ENCODE measurements at regions not wholly inside any gene's neighbourhood (a gene's known extent, or its start where the extent isn't known, plus 50 kb on each side); places are given as distances from the start of the nearest gene placed in this dataset.

- no TSS peak for BruUV-seq (replicated peaks)
Observed at GRCh38 chr2:45337481-45337880, 273.6 kb downstream of the SRBD1 start.

GRCh38 chr2:45334205-45334604, 276.9 kb downstream of the SRBD1 start:
- BruUV-seq (replicated peaks), result no TSS peak
- Histone ChIP-seq H3K9me3 (ENCODE audit: low read depth, low read length, poor library complexity, severe bottlenecking) (no peaks in the 10 kb centered on the region), H3K27ac (ENCODE audit: low read depth, low read length, poor library complexity, severe bottlenecking) (no peak overlapping the region), H3K27me3 (replicated peaks; ENCODE audit: insufficient read depth, low read depth, low read length, poor library complexity) (no peaks in the 10 kb centered on the region), H3K4me1 (ENCODE audit: insufficient read depth, low read length, poor library complexity, severe bottlenecking) (no peaks in the 10 kb centered on the region), H3K36me3 (ENCODE audit: insufficient read depth, low read length, poor library complexity, severe bottlenecking) (no peaks in the 10 kb centered on the region), H3K4me3 (ENCODE audit: low read depth, low read length, poor library complexity, severe bottlenecking) (no peak overlapping the region)
- intact Hi-C loops (cut with micrococcal nuclease; ENCODE audit: unreplicated experiment), result no loop called here
- POLR2A ChIA-PET (ENCODE audit: low non-redundant PET), result no interaction called here
- TF ChIP-seq CTCF (conservative IDR thresholded peaks at IDR 0.05; ENCODE audit: low read depth, low read length), result no peak
- TF ChIP-seq EZH2 (IDR thresholded peaks at IDR 0.05; ENCODE audit: borderline replicate concordance, low read depth, low read length, poor library complexity, severe bottlenecking), result no peak
- no peak for DNase-seq (ENCODE audit: low spot score)
- CTCF ChIA-PET, result no interaction called here

More at GRCh38 chr2:45337481-45337880, 273.6 kb downstream of the SRBD1 start:
- H3K4me3 ChIP-seq (ENCODE audit: low read depth, low read length, poor library complexity, severe bottlenecking), result no peak overlapping the region
- no peak overlapping the region for H3K27ac ChIP-seq (ENCODE audit: low read depth, low read length, poor library complexity, severe bottlenecking)
- POLR2A ChIA-PET (ENCODE audit: low non-redundant PET), result no interaction called here
- H3K9me3 ChIP-seq (ENCODE audit: low read depth, low read length, poor library complexity, severe bottlenecking), result no peaks in the 10 kb centered on the region
- DNase-seq (ENCODE audit: low spot score), result no peak
- H3K36me3 ChIP-seq (ENCODE audit: insufficient read depth, low read length, poor library complexity, severe bottlenecking), result no peaks in the 10 kb centered on the region
- TF ChIP-seq CTCF (conservative IDR thresholded peaks at IDR 0.05; ENCODE audit: low read depth, low read length) (no peak), EZH2 (IDR thresholded peaks at IDR 0.05; ENCODE audit: borderline replicate concordance, low read depth, low read length, poor library complexity, severe bottlenecking) (no peak)
- H3K4me1 ChIP-seq (ENCODE audit: insufficient read depth, low read length, poor library complexity, severe bottlenecking), result no peaks in the 10 kb centered on the region
- intact Hi-C loops (cut with micrococcal nuclease; ENCODE audit: unreplicated experiment), result no loop called here
- CTCF ChIA-PET, result no interaction called here
- no peaks in the 10 kb centered on the region for H3K27me3 ChIP-seq (replicated peaks; ENCODE audit: insufficient read depth, low read depth, low read length, poor library complexity)

- intact Hi-C loops (cut with micrococcal nuclease; ENCODE audit: unreplicated experiment), result no loop called here
Observed at GRCh38 chr2:45332567-45332966, 278.5 kb downstream of the SRBD1 start.

More at GRCh38 chr2:45332567-45332966, 278.5 kb downstream of the SRBD1 start:
- no peak overlapping the region for H3K4me3 ChIP-seq (ENCODE audit: low read depth, low read length, poor library complexity, severe bottlenecking)
- CTCF ChIA-PET, result no interaction called here
- TF ChIP-seq EZH2 (IDR thresholded peaks at IDR 0.05; ENCODE audit: borderline replicate concordance, low read depth, low read length, poor library complexity, severe bottlenecking) (no peak), CTCF (conservative IDR thresholded peaks at IDR 0.05; ENCODE audit: low read depth, low read length) (no peak)
- no peak overlapping the region for H3K27ac ChIP-seq (ENCODE audit: low read depth, low read length, poor library complexity, severe bottlenecking)
- POLR2A ChIA-PET (ENCODE audit: low non-redundant PET), result interaction anchor here (0.6 kb wide), 1 partner anchor 302 kb away, joined by 4 read pairs; no protein-coding TSS in a partner anchor
- no peaks in the 10 kb centered on the region for H3K27me3 ChIP-seq (replicated peaks; ENCODE audit: insufficient read depth, low read depth, low read length, poor library complexity)
- H3K9me3 ChIP-seq (ENCODE audit: low read depth, low read length, poor library complexity, severe bottlenecking), result no peaks in the 10 kb centered on the region
- no peaks in the 10 kb centered on the region for H3K36me3 ChIP-seq (ENCODE audit: insufficient read depth, low read length, poor library complexity, severe bottlenecking)
- no TSS peak for BruUV-seq (replicated peaks)
- no peaks in the 10 kb centered on the region for H3K4me1 ChIP-seq (ENCODE audit: insufficient read depth, low read length, poor library complexity, severe bottlenecking)
- no peak for DNase-seq (ENCODE audit: low spot score)

Measured in A673 (cell line).